Heart left ventricle (tissue), 13 donors: ENCODE measurements at regions not wholly inside any gene's neighbourhood (a gene's known extent, or its start where the extent isn't known, plus 50 kb on each side); places are given as distances from the start of the nearest gene placed in this dataset.

Source experiments
- CTCF ChIP-seq, 12 donors: fragments of 200-600 bp; sonication (generic) in 4 of 12; IDR thresholded peaks; one replicate each; pipeline versions ENCODE4 v1.5.0 to v1.8.0; 2018 to 2022; ENCODE audit warnings: antibody characterized with exemption in 12 of 12, mild to moderate bottlenecking in 5 of 12
- POLR2A ChIP-seq, 2 donors: fragments of 450-650 bp; IDR thresholded peaks; one replicate each; pipeline ENCODE4 v1.6.1; 2017; ENCODE audit warnings: antibody characterized with exemption in 2 of 2, mild to moderate bottlenecking in 2 of 2, moderate library complexity in 2 of 2
- donor health status: ischemic (EF 13 %, LVEDD 7.1; RV severe dilation, severe dysfunction).
- donor health status: DM: no; HTN: yes; CAD: no.
- donor health status: DM: no; HTN: no; CAD: no.
- donor health status: ischemic (EF 25% LVEDD 6.9; RV normal size, moderate dysfunction).
- donor health status: ischemic (EF 25% LVEDD 5.7; RV mildly dilated, moderate dysfunction).
- donor health status: ischemic (EF 35%, LVEDD 5.7; RV mildly dilated, moderate dysfunction).
- donor health status: nonischemic (EF 11% LVEDD 7.7; RV severe dilation, severe dysfunction).
- donor health status: DM: yes; HTN: yes; CAD: no.
- donor health status: PGD.
- donor health status: ischemic (EF 29% LVEDD 5.4; RV normal size, mild dysfunction).
- donor health status: nonischemic (EF 23%, LVEDD 6.1; RV moderate dilation, normal function).

- TF ChIP-seq POLR2A (IDR thresholded peaks at IDR 0.05), result no peak
- no peak for TF ChIP-seq CTCF (IDR thresholded peaks at IDR 0.05)
These were observed 1977.5 kb upstream of the PCDH20 start for GRCh38 chr13:63393112-63393511.
